HFFc6 (cell line): ENCODE measurements at regions not wholly inside any gene's neighbourhood (a gene's known extent, or its start where the extent isn't known, plus 50 kb on each side); places are given as distances from the start of the nearest gene placed in this dataset.

ENCODE experiments used
- DNase-seq: peaks from one replicate; pipeline ENCODE4 v3.0.0-alpha.2; 2018
- H3K27ac Mint-ChIP-seq: 2 replicates; pipeline ENCODE4 v1.8.0; 2020; ENCODE audit warnings: mild to moderate bottlenecking, mixed read lengths
- H3K27me3 Mint-ChIP-seq: 2 replicates; pipeline ENCODE4 v1.8.0; 2021; ENCODE audit warnings: mild to moderate bottlenecking, moderate library complexity, mixed read lengths; ENCODE audit not compliant: insufficient read depth
- H3K36me3 Mint-ChIP-seq: 2 replicates; pipeline ENCODE4 v1.8.0; 2021; ENCODE audit warnings: low read depth, mixed read lengths
- H3K4me1 Mint-ChIP-seq: 2 replicates; pipeline ENCODE4 v1.8.0; 2020; ENCODE audit warnings: low read depth, mixed read lengths
- H3K4me3 Mint-ChIP-seq: 2 replicates; pipeline ENCODE4 v1.8.0; 2020; ENCODE audit warnings: mild to moderate bottlenecking, moderate library complexity, mixed read lengths
- H3K9me3 Mint-ChIP-seq: 2 replicates; pipeline ENCODE4 v1.8.0; 2020; ENCODE audit warnings: mild to moderate bottlenecking, mixed read lengths
- TF ChIP-seq, protein P1 (sequence below): fragments of 200-600 bp; sonication (generic); IDR thresholded peaks from 2 replicates; pipeline ENCODE4 v1.5.0; 2021; ENCODE audit warnings: antibody characterized with exemption, mild to moderate bottlenecking

DNA sequence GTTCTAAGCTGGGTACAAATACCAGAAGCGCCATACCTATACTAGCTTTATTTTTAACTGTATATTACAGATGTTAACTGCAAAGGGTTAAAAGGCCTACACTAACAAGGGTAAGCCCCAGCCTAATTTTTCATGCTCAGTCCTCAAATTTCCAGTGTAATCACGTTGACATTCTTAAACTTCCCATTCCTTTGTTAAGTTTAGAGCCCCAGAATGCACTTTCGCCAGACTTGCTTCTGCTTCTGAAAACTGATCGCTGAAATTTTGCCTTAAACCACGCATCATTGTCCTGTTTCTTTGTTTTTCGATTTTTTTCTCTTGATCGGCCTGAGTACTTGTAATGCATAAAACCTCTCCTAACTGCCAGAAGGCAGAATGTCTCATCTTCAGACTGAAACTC lies 2141.9 kb upstream of the AGA start:
- no peak for DNase-seq
- H3K4me1 Mint-ChIP-seq = no peaks in the 10 kb centered on the region
- no peak overlapping the region for H3K4me3 Mint-ChIP-seq
- no peaks in the 10 kb centered on the region for H3K36me3 Mint-ChIP-seq
- H3K27ac Mint-ChIP-seq = no peak overlapping the region
- H3K27me3 Mint-ChIP-seq = peaks cover 2% of the 10 kb centered on the region; the same call in 1 of the 2 replicates
- peaks cover 18% of the 10 kb centered on the region for H3K9me3 Mint-ChIP-seq
- TF ChIP-seq, protein P1, sequence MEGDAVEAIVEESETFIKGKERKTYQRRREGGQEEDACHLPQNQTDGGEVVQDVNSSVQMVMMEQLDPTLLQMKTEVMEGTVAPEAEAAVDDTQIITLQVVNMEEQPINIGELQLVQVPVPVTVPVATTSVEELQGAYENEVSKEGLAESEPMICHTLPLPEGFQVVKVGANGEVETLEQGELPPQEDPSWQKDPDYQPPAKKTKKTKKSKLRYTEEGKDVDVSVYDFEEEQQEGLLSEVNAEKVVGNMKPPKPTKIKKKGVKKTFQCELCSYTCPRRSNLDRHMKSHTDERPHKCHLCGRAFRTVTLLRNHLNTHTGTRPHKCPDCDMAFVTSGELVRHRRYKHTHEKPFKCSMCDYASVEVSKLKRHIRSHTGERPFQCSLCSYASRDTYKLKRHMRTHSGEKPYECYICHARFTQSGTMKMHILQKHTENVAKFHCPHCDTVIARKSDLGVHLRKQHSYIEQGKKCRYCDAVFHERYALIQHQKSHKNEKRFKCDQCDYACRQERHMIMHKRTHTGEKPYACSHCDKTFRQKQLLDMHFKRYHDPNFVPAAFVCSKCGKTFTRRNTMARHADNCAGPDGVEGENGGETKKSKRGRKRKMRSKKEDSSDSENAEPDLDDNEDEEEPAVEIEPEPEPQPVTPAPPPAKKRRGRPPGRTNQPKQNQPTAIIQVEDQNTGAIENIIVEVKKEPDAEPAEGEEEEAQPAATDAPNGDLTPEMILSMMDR = no peak

DNA sequence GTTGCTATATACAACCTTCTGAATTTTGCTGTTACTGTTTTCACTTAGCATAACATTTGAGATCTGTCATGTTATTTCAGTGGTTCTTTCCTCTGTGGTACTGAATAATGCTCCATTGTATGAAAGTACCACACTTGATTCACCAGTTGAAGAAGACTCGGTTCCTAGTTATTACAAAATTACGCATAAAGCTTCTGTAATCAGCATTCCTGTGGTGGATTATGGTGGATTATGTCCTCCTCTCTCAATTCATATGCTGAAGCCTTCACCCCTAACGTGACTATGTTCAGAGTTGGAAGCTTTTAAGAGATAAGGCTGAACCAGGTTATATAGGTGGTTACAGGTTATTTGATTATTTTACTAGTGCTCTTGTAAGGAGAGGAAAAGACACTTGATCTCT lies 2143.5 kb upstream of the AGA start:
- Mint-ChIP-seq H3K4me1 (no peaks in the 10 kb centered on the region), H3K9me3 (peaks cover 27% of the 10 kb centered on the region), H3K27me3 (peaks cover 2% of the 10 kb centered on the region; the same call in 1 of the 2 replicates), H3K36me3 (no peaks in the 10 kb centered on the region), H3K4me3 (no peak overlapping the region), H3K27ac (no peak overlapping the region; the same call in 1 of the 2 replicates)
- no peak for DNase-seq
- TF ChIP-seq, protein P1 = no peak

DNA sequence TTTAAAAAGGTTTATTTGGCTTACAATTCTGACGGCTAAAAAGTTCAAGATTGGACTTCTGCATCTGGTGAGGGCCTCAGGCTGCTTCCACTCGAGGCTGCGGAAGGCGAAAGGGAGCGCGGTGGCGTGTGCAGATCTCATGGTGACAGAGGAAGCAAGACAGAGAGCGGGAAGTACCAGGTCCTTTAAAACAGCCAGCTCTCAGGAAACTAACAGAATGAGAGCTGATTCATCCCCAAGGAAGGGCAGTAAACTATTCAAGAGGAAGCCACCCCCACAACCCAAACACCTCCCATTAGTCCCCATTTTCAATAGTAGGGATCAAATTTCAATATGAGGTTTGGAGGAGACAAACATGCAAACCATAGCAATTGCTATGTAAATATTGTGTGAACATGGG lies 2144.2 kb upstream of the AGA start:
- DNase-seq = no peak
- H3K4me3 Mint-ChIP-seq = no peak overlapping the region
- H3K27me3 Mint-ChIP-seq = peaks cover 2% of the 10 kb centered on the region; the same call in 1 of the 2 replicates
- no peaks in the 10 kb centered on the region for H3K4me1 Mint-ChIP-seq
- H3K36me3 Mint-ChIP-seq = no peaks in the 10 kb centered on the region
- TF ChIP-seq, protein P1 = no peak
- peaks cover 34% of the 10 kb centered on the region for H3K9me3 Mint-ChIP-seq
- H3K27ac Mint-ChIP-seq = no peak overlapping the region

DNA sequence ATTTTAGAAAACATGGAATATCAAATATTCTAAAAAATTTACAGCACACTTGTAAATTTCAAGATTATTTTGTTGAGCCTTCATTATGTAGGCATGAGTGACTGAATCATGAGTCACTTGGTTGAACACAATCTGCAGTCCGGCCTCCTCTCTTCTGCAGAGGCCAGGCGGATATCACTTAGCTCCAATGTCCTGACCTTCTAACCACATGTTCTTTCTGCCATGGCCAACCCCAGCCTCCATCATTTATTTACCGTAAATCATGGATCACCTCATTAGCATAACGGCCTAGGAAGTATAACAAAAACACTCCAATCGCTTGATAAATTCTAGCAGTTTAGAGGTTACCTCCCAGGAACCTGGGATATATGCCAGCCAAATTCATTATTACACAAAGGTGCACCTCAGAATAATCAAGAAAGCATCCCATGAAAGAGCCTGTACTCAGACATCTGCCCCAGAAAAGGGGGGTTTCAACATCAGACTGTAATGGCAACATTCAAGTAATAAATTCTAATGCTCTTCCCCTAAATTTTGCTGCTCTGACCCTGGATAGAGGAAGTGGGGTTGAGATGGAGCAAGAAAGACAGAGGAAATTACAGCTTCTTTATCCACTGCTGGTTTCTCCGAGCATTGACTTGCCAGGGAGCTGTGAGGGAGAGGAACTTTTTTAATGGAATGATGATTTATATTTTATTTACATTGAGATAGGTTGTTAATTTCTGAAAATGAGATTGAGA lies 2153.6 kb upstream of the AGA start:
- Mint-ChIP-seq H3K27ac (no peak overlapping the region), H3K4me1 (no peaks in the 10 kb centered on the region), H3K27me3 (no peaks in the 10 kb centered on the region), H3K36me3 (no peaks in the 10 kb centered on the region), H3K4me3 (no peak overlapping the region), H3K9me3 (peaks cover 35% of the 10 kb centered on the region)
- TF ChIP-seq, protein P1 = no peak
- no peak for DNase-seq

DNA sequence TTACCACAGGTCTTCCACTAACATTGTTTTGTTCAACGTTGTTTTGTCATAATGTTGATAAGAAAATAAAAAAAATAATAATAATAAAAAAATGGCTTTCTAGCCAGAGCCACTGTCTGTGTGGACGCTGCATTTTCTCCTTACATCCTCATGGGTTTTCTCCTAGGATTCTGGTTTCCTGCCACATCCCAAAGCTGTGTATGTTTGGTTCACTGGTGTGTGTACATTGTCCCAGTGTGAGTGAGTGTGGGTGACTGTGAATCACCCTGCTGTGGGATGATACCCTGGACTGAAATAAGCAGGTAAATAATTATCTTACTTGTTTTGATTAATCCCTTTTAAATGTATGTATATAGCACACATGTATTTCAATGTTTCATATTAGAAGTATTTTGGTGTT lies 2154.4 kb upstream of the AGA start:
- H3K27me3 Mint-ChIP-seq = no peaks in the 10 kb centered on the region
- DNase-seq = no peak
- TF ChIP-seq, protein P1 = no peak

More for the DNA sequence above, 2154.4 kb upstream of the AGA start:
- Mint-ChIP-seq H3K4me3 (no peak overlapping the region), H3K9me3 (peaks cover 27% of the 10 kb centered on the region), H3K36me3 (no peaks in the 10 kb centered on the region), H3K27ac (no peak overlapping the region), H3K4me1 (no peaks in the 10 kb centered on the region)
